DMS 273 (cell line): ENCODE measurements at regions not wholly inside any gene's neighbourhood (a gene's known extent, or its start where the extent isn't known, plus 50 kb on each side); places are given as distances from the start of the nearest gene placed in this dataset.
"Not testable (repeated sequence)": the region's sequence is repeated elsewhere in the genome, so short reads cannot be mapped to it uniquely, and the experiment has no call there.

Experiments
- DNase-seq: peaks from one replicate; lab custom pipeline; 2025; ENCODE audit not compliant: unreplicated experiment; lab: John Stamatoyannopoulos, UW

GRCh38 chr3:150303768-150304167 is 104.3 kb upstream of the TSC22D2 start:
- peak; percentile 36 for DNase-seq

- DNase-seq, result no peak
Observed at GRCh38 chr3:150302246-150302645, 105.9 kb upstream of the TSC22D2 start.

GRCh38 chr3:150300852-150301517 is 107.1 kb upstream of the TSC22D2 start:
- no peak for DNase-seq

- no peak for DNase-seq
Observed at GRCh38 chr3:150300388-150300787, 107.7 kb upstream of the TSC22D2 start.

GRCh38 chr3:150299201-150299600 is 108.9 kb upstream of the TSC22D2 start:
- DNase-seq, result no peak

- no peak for DNase-seq
Observed at GRCh38 chr3:150296966-150297365, 111.1 kb upstream of the TSC22D2 start.

GRCh38 chr3:150296123-150296735 is 111.9 kb upstream of the TSC22D2 start:
- no peak for DNase-seq

GRCh38 chr3:150293401-150294001 is 114.6 kb upstream of the TSC22D2 start:
- peak; percentile 59 for DNase-seq

- no peak for DNase-seq
Observed at GRCh38 chr3:150292891-150293290, 115.2 kb upstream of the TSC22D2 start.

- DNase-seq, result no peak
Observed at GRCh38 chr3:150291515-150291914, 116.6 kb upstream of the TSC22D2 start.

- DNase-seq, result peak; percentile 82
Observed at GRCh38 chr3:150286390-150287147, 121.5 kb upstream of the TSC22D2 start.

GRCh38 chr3:150285601-150286000 is 122.5 kb upstream of the TSC22D2 start:
- no peak for DNase-seq

GRCh38 chr3:150278843-150279381 is 129.2 kb upstream of the TSC22D2 start:
- DNase-seq, result peak; percentile 49

GRCh38 chr3:150278195-150278594 is 129.9 kb upstream of the TSC22D2 start:
- DNase-seq, result peak; percentile 27

GRCh38 chr3:150277444-150277843 is 130.7 kb upstream of the TSC22D2 start:
- no peak for DNase-seq

- no peak for DNase-seq
Observed at GRCh38 chr3:150275941-150276340, 132.2 kb upstream of the TSC22D2 start.

GRCh38 chr3:150274372-150274771 is 133.7 kb upstream of the TSC22D2 start:
- DNase-seq, result no peak

- no peak for DNase-seq
Observed at GRCh38 chr3:150273396-150273795, 134.7 kb upstream of the TSC22D2 start.

GRCh38 chr3:150271591-150271960 is 136.5 kb upstream of the TSC22D2 start:
- no peak for DNase-seq

- DNase-seq, result no peak
Observed at GRCh38 chr3:150270883-150271590, 137.1 kb upstream of the TSC22D2 start.

GRCh38 chr3:150270444-150270843 is 137.7 kb upstream of the TSC22D2 start:
- not testable (repeated sequence) for DNase-seq
